H1 (cell line): ENCODE measurements at regions not wholly inside any gene's neighbourhood (a gene's known extent, or its start where the extent isn't known, plus 50 kb on each side); places are given as distances from the start of the nearest gene placed in this dataset.

Experiments used
- CREB1 ChIP-seq: IDR thresholded peaks from 2 replicates; pipeline ENCODE4 v1.6.1; 2012; ENCODE audit warnings: inconsistent platforms
- EP300 ChIP-seq, 2 experiments: IDR thresholded peaks; 1 replicate in 1 of 2; 2 replicates in 1 of 2; pipeline ENCODE4 v1.6.1; 2011 to 2012; ENCODE audit warnings: low read depth in 2 of 2, low read length in 2 of 2, mild to moderate bottlenecking in 2 of 2, borderline replicate concordance in 1 of 2, inconsistent platforms in 1 of 2, moderate library complexity in 1 of 2
- POLR2AphosphoS5 ChIP-seq: IDR thresholded peaks from 2 replicates; pipeline ENCODE4 v1.6.1; 2011; ENCODE audit warnings: low read depth, low read length
- RAD21 ChIP-seq, 2 experiments: IDR thresholded peaks in 1 of 2; conservative IDR thresholded peaks in 1 of 2; 2 replicates each; pipeline ENCODE4 v1.6.1; 2011; ENCODE audit warnings: low read depth in 2 of 2, low read length in 2 of 2, improper control_type of control experiment in 1 of 2, inconsistent platforms in 1 of 2, mild to moderate bottlenecking in 1 of 2, moderate library complexity in 1 of 2
- SP2 ChIP-seq: IDR thresholded peaks from 2 replicates; pipeline ENCODE4 v1.6.1; 2012; ENCODE audit warnings: mild to moderate bottlenecking, low read length, inconsistent platforms
- SUZ12 ChIP-seq: fragments of 200-600 bp; sonication (generic); IDR thresholded peaks from 2 replicates; pipeline ENCODE4 v1.6.1; 2012; ENCODE audit warnings: mild to moderate bottlenecking, inconsistent platforms, low read length, moderate library complexity, mixed read lengths

DNA sequence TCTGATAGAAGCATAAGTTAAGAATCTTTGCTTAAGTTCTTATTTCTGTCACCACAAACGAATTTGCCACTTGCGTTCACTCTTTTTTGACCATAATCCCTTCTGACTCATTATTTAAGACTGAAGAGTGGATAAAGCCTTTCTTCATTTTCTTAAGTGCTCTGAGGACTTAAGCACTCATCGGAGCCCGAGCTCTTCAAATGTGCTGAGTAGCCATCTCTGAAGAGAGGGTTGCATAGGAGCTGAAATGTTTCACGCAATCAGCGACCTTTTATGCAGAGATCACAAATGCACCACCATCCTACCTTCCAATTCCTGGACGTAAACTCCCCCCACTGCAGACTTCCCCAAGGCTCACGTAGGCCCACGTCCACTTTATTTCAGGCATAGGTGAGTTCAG, 699.2 kb downstream of the IRX1 start (continued):
- no peak for TF ChIP-seq RAD21 (IDR thresholded peaks at IDR 0.05 in 1 of 2, conservative IDR thresholded peaks at IDR 0.05 in 1 of 2; ENCODE audit: low read depth in 2 of 2, low read length in 2 of 2)
- no peak for TF ChIP-seq EP300 (IDR thresholded peaks at IDR 0.05; ENCODE audit: borderline replicate concordance in 1 of 2, low read depth in 2 of 2, low read length in 2 of 2)
- no peak for TF ChIP-seq SUZ12
- TF ChIP-seq CREB1 = no peak
- TF ChIP-seq SP2 = no peak
- no peak for TF ChIP-seq POLR2AphosphoS5
